ENCODE measurements at regions not wholly inside any gene's neighbourhood (a gene's known extent, or its start where the extent isn't known, plus 50 kb on each side); places are given as distances from the start of the nearest gene placed in this dataset.

DNA sequence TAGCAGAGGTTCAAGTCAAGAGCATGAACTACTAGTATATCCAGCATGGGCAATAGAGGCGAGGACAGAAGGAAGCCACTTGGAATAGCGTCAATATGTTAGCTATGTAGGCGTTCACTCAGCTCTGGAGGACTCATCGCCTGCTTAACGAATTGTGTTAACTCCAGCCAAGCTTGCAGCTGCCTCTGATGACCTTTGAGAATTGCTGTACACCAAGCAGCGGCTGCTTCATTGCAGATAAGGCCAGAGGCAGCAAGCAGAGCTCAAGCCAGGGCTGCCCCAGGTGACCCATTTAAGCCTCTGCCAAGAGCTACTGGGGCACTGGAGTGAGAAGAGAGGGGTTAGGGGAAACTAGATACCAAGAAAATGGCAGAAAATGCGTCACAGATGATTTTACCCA, 160.2 kb upstream of the IGFBP7 start:
- DNase-seq (ENCODE audit: low spot score), result no peak
- in situ Hi-C loops (cut with MboI; ENCODE audit: low sequenced_read_pairs, unreplicated experiment), result no loop called here
- TF ChIP-seq, protein P1, sequence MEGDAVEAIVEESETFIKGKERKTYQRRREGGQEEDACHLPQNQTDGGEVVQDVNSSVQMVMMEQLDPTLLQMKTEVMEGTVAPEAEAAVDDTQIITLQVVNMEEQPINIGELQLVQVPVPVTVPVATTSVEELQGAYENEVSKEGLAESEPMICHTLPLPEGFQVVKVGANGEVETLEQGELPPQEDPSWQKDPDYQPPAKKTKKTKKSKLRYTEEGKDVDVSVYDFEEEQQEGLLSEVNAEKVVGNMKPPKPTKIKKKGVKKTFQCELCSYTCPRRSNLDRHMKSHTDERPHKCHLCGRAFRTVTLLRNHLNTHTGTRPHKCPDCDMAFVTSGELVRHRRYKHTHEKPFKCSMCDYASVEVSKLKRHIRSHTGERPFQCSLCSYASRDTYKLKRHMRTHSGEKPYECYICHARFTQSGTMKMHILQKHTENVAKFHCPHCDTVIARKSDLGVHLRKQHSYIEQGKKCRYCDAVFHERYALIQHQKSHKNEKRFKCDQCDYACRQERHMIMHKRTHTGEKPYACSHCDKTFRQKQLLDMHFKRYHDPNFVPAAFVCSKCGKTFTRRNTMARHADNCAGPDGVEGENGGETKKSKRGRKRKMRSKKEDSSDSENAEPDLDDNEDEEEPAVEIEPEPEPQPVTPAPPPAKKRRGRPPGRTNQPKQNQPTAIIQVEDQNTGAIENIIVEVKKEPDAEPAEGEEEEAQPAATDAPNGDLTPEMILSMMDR (IDR thresholded peaks at IDR 0.05; ENCODE audit: borderline replicate concordance, control extremely low read depth, extremely low read depth, insufficient read depth, missing control alignments), result no peak

DNA sequence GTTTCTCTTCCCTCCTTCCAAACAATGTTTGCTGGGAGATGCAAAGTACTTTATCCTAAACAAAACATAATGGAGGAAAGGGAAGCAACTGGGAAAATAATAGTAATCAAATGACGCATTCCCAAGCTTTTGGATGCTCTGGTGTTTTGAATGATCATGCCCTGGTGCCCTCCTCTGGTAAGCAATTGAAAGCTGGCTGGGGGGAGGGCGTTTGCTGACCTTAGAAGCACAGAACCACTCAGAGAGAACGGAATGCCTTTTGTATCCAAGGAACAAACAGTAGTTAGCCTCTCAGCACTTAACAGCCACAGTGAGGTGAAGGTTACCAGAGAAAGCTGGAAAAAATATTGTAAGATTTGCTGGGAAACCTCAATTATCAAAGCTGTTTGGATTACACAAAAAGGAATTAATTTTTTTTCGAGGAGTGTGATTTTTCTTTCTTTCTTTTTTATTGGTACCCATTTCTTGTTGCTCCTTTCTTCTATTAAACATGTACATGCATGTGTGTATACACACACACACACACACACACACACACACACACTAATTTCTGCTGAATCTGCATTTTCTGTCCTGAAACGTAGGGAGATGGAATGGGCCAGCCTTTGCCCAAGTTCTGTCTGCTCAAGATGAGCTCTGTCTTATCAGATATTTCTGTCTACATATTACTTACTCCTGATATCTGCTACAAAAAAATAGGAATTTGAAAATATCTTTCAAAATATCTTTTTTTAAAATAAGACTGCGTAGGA, 155.8 kb upstream of the IGFBP7 start:
- in situ Hi-C loops (cut with MboI; ENCODE audit: low sequenced_read_pairs, unreplicated experiment), result no loop called here
- DNase-seq (ENCODE audit: low spot score), result no peak
- TF ChIP-seq, protein P1 (IDR thresholded peaks at IDR 0.05; ENCODE audit: borderline replicate concordance, control extremely low read depth, extremely low read depth, insufficient read depth, missing control alignments), result no peak

DNA sequence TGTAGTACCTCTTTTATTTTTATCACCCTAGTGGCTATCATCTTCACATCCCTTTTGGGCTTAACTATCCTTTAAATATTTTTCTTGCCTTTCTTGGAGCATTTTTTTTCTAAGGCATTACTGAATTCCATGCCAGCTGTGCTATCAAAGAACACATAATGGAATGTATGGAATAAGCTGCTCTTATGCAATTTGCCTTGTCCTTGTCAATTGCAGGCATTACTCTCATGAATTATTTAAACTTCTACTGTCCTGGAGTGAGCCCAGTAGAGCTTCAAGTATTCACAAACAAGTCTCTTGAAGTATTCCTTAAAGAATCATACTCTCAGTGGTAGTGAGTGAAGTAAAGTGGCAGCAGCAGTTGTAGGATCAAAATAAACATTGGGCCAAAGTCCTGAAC, 144.6 kb upstream of the IGFBP7 start:
- DNase-seq (ENCODE audit: low spot score), result no peak
- TF ChIP-seq, protein P1 (IDR thresholded peaks at IDR 0.05; ENCODE audit: borderline replicate concordance, control extremely low read depth, extremely low read depth, insufficient read depth, missing control alignments), result no peak
- in situ Hi-C loops (cut with MboI; ENCODE audit: low sequenced_read_pairs, unreplicated experiment), result no loop called here

GRCh38 chr4:57249083-57249482, 138.9 kb upstream of the IGFBP7 start:
- no peak for DNase-seq (ENCODE audit: low spot score)
- in situ Hi-C loops (cut with MboI; ENCODE audit: low sequenced_read_pairs, unreplicated experiment), result no loop called here
- TF ChIP-seq, protein P1 (IDR thresholded peaks at IDR 0.05; ENCODE audit: borderline replicate concordance, control extremely low read depth, extremely low read depth, insufficient read depth, missing control alignments), result no peak

DNA sequence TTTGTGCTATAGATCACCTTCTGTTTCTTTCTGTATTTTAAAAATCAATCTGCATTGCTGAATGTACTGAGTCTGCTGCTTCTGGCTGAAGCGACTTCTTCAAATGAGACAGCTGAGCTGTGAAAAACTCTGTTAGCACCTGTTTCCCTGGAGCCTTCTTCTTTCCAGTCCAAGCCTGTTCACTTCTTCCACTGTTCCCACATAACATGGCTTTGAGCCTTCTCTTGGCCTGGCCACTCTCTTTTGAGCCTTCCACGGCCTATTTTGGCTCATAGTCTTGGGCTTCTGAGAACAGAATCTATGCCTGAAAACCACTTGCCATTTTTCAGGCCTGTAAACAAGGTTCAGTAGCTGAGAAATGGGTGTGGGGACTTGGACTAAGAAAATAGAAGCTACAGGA, 132.9 kb upstream of the IGFBP7 start:
- TF ChIP-seq, protein P1 (IDR thresholded peaks at IDR 0.05; ENCODE audit: borderline replicate concordance, control extremely low read depth, extremely low read depth, insufficient read depth, missing control alignments), result no peak
- DNase-seq (ENCODE audit: low spot score), result no peak
- in situ Hi-C loops (cut with MboI; ENCODE audit: low sequenced_read_pairs, unreplicated experiment), result no loop called here

DNA sequence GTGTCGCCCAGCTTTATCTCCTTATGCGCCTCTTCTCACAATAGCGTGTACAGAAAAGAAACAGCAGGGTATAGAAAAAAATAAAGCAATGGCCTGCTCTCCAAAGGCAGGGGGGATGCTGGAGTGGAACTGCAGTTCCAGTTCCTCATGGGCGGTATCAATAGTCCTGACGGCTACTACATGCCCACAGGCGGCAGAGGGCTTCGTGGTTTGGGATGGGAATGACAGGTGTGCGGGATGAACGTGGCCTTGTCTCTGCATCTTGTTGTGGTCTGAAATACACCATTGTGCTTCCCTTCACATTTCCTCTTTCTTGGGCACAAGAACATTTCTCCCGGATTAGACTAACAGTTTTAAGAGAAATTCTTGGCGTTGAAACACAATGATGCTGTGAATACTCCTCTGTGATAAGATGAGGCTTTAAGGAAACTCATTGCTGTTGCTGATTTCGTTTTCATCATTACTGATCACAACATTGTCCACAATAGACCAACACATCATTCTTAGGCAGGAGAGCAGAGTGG, 124.1 kb upstream of the IGFBP7 start:
- TF ChIP-seq, protein P1 (IDR thresholded peaks at IDR 0.05; ENCODE audit: borderline replicate concordance, control extremely low read depth, extremely low read depth, insufficient read depth, missing control alignments), result no peak
- no peak for DNase-seq (ENCODE audit: low spot score)
- in situ Hi-C loops (cut with MboI; ENCODE audit: low sequenced_read_pairs, unreplicated experiment), result no loop called here
